GM10266 (cell line): ENCODE measurements at regions not wholly inside any gene's neighbourhood (a gene's known extent, or its start where the extent isn't known, plus 50 kb on each side); places are given as distances from the start of the nearest gene placed in this dataset.

Experiments used
- DNase-seq: peaks from one replicate; pipeline ENCODE4 v3.0.0; 2012; ENCODE audit errors: extremely low spot score
- CTCF ChIP-seq: IDR thresholded peaks from 2 replicates; pipeline ENCODE4 v1.5.1; 2012; ENCODE audit warnings: mild to moderate bottlenecking, low read depth; ENCODE audit not compliant: control insufficient read depth, insufficient read depth; ENCODE audit errors: missing control alignments

- no peak for DNase-seq
- TF ChIP-seq CTCF, result no peak
These were observed 248.4 kb upstream of the JARID2 start for GRCh38 chr6:14997507-14997906.

- no peak for DNase-seq
- TF ChIP-seq CTCF, result no peak
These were observed 246.8 kb upstream of the JARID2 start for GRCh38 chr6:14999106-14999505.

GRCh38 chr6:15001326-15001910 is 244.5 kb upstream of the JARID2 start:
- DNase-seq, result no peak

GRCh38 chr6:15008269-15008668 is 237.6 kb upstream of the JARID2 start:
- DNase-seq, result no peak
- no peak for TF ChIP-seq CTCF

More at GRCh38 chr6:15001326-15001910, 244.5 kb upstream of the JARID2 start:
- no peak for TF ChIP-seq CTCF

- no peak for DNase-seq
- no peak for TF ChIP-seq CTCF
These were observed 230.9 kb upstream of the JARID2 start for GRCh38 chr6:15014958-15015357.

GRCh38 chr6:15016813-15017212 is 229.1 kb upstream of the JARID2 start:
- no peak for DNase-seq
- TF ChIP-seq CTCF, result no peak

GRCh38 chr6:15017261-15017660 is 228.6 kb upstream of the JARID2 start:
- no peak for DNase-seq
- no peak for TF ChIP-seq CTCF
